Fibroblast of villous mesenchyme (primary cell): ENCODE measurements at regions not wholly inside any gene's neighbourhood (a gene's known extent, or its start where the extent isn't known, plus 50 kb on each side); places are given as distances from the start of the nearest gene placed in this dataset.

ENCODE experiments used
- DNase-seq: peaks from one replicate; pipeline ENCODE4 v3.0.0-alpha.2; 2010; ENCODE audit warnings: low read depth
- H3K4me3 ChIP-seq: 2 replicates; pipeline ENCODE4 v1.5.1; 2011; ENCODE audit warnings: low read depth, mild to moderate bottlenecking, low read length
- TF ChIP-seq, protein P1 (sequence below): IDR thresholded peaks from 2 replicates; pipeline ENCODE4 v1.5.1; 2012; ENCODE audit warnings: low read depth, mild to moderate bottlenecking, low read length; ENCODE audit not compliant: insufficient read depth

- H3K4me3 ChIP-seq, result no peak overlapping the region
- DNase-seq, result no peak
- TF ChIP-seq, protein P1, sequence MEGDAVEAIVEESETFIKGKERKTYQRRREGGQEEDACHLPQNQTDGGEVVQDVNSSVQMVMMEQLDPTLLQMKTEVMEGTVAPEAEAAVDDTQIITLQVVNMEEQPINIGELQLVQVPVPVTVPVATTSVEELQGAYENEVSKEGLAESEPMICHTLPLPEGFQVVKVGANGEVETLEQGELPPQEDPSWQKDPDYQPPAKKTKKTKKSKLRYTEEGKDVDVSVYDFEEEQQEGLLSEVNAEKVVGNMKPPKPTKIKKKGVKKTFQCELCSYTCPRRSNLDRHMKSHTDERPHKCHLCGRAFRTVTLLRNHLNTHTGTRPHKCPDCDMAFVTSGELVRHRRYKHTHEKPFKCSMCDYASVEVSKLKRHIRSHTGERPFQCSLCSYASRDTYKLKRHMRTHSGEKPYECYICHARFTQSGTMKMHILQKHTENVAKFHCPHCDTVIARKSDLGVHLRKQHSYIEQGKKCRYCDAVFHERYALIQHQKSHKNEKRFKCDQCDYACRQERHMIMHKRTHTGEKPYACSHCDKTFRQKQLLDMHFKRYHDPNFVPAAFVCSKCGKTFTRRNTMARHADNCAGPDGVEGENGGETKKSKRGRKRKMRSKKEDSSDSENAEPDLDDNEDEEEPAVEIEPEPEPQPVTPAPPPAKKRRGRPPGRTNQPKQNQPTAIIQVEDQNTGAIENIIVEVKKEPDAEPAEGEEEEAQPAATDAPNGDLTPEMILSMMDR, result no peak
Observed at GRCh38 chr10:83723080-83723479, 416.2 kb upstream of the GHITM start.

DNA sequence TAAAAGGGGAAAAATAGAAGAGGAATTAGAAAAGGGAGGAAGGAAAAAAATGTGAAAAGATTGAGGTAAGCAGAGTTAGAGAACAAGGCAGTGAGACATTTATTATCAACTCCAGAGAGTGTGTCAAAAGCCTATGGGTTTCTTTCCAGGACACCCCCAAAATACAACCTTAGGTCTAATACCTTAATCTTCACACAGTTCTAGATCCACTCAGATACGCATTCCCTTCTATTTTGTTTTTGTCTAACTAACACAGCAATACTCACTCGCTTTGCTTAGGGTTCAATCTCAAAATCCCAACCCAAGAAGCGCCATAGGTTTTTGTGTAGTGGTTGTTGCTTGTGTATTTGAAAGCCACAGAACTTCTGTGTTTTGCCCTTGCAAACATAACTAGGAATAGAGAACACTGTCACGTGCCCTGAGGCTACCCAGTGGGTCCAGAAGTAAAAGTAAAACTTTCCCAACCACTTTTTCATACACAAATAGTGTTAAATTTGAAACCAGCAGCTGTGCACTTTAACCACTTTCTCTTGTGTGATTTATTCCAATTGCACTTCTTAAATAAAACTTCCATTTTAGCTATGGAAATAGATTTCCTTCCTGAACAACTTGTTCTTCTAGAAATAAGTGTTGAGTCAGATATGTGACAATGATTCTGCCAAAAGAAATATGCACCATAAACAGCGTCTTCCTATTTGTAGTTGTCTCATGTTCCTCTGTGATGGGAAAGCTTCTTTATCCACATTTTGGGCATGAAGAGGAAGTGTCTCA, 414.7 kb upstream of the GHITM start:
- DNase-seq, result no peak
- no peak overlapping the region for H3K4me3 ChIP-seq
- TF ChIP-seq, protein P1, result no peak

DNA sequence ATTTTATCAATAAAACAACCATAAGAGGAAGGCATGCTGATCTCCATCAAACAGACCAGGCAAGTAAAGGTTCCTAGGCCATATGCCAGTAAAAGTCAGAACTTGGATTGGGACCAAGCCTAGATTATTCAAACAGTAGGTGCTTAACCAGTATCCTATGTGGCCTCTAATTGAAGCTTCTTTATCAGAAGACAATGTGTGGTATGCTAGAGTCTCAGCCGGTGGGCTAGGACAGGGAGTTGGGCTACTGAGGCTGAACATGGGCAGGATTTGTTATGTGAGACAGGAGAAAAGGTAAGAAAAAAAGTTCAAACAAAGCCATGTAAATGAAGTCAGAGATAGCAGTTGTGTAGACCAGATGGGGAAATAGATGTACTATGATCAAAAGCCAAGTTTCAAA, 413.7 kb upstream of the GHITM start:
- no peak overlapping the region for H3K4me3 ChIP-seq
- TF ChIP-seq, protein P1, result no peak
- no peak for DNase-seq

- TF ChIP-seq, protein P1, result no peak
- no peak for DNase-seq
- no peak overlapping the region for H3K4me3 ChIP-seq
Observed at GRCh38 chr10:83734278-83734677, 405.0 kb upstream of the GHITM start.

DNA sequence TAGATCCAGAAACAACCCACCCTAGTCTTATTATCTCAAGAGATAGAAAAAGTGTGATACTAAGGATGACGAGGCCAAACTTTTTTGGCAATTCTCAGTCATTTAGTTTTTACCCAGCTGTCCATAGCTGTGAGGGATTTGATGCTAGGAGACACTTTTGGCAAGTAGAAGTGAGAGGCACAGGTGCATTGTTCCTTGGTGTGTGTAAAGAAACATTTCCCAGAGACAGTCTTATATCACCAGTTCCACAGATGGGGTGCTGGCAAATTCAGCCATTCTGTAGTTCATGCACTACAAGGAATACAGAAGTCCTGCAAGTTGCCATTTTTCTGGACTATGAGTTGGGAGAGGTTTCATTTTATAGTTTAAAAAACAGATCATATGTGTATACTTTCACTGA, 403.3 kb upstream of the GHITM start:
- no peak overlapping the region for H3K4me3 ChIP-seq
- no peak for DNase-seq
- TF ChIP-seq, protein P1, result no peak

- TF ChIP-seq, protein P1, result no peak
- DNase-seq, result no peak
Observed at GRCh38 chr10:83750604-83751003, 388.7 kb upstream of the GHITM start.

DNA sequence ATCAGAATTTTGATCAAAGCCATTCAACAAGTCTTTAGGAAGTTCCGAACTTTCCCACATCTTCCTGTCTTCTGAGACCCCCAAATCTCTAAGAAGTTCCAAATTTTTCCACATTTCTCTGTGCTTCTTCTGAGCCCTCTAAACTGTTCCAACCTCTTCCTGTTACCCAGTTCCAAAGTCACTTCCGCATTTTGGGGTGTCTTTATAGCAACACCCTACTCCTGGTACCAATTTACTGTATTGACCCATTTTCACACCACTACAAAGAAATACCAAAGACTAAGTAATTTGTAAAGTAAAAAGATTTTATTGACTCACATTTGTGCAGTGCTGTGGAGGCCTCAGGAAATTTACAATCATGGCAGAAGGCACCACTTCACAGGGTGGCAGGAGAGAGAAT, 385.8 kb upstream of the GHITM start:
- no peak for DNase-seq
- no peak overlapping the region for H3K4me3 ChIP-seq
- TF ChIP-seq, protein P1, result no peak

More at GRCh38 chr10:83750604-83751003, 388.7 kb upstream of the GHITM start:
- H3K4me3 ChIP-seq, result no peak overlapping the region
